BJ (cell line): ENCODE measurements at regions not wholly inside any gene's neighbourhood (a gene's known extent, or its start where the extent isn't known, plus 50 kb on each side); places are given as distances from the start of the nearest gene placed in this dataset.

Experiments used
- CTCF ChIA-PET: fragments of 350-600 bp; formaldehyde crosslinking; extraction: SDS; loops from one replicate; lab custom pipeline; 2021; ENCODE audit warnings: antibody characterized with exemption, inconsistent platforms; lab: Yijun Ruan, JAX
- POLR2A ChIA-PET: fragments of 300-600 bp; sonication (Branson Sonifier 250); formaldehyde crosslinking; extraction: SDS; loops from one replicate; lab custom pipeline; 2021; ENCODE audit warnings: antibody characterized with exemption; lab: Charles Lee
- DNase-seq: peaks from one replicate; pipeline ENCODE4 v3.0.0-alpha.2; 2011; ENCODE audit warnings: low read depth
- H3K27me3 ChIP-seq: 2 replicates; pipeline ENCODE4 v1.6.0; 2011; ENCODE audit warnings: low read length; ENCODE audit not compliant: control insufficient read depth, insufficient read depth
- H3K36me3 ChIP-seq: 2 replicates; pipeline ENCODE4 v1.5.1; 2011; ENCODE audit warnings: low read length; ENCODE audit not compliant: control insufficient read depth, insufficient read depth
- H3K4me3 ChIP-seq: 2 replicates; pipeline ENCODE4 v1.5.1; 2011; ENCODE audit warnings: low read depth, mild to moderate bottlenecking, control low read depth, low read length
- CTCF ChIP-seq: IDR thresholded peaks from 2 replicates; pipeline ENCODE4 v1.5.1; 2011; ENCODE audit warnings: low read depth, mild to moderate bottlenecking, control low read depth, inconsistent platforms, low read length, moderate library complexity; ENCODE audit not compliant: insufficient read depth

GRCh38 chr12:47306130-47306529 lies 226.4 kb upstream of the AMIGO2 start:
- Histone ChIP-seq H3K27me3 (no peaks in the 10 kb centered on the region), H3K36me3 (no peaks in the 10 kb centered on the region), H3K4me3 (no peak overlapping the region)
- CTCF ChIA-PET: interaction anchor here (1.4 to 3.8 kb wide), 2 partner anchors 228 to 273 kb away, joined by 5 to 34 read pairs; no protein-coding TSS in a partner anchor
- no peak for TF ChIP-seq CTCF
- no peak for DNase-seq
- POLR2A ChIA-PET: no interaction called here

GRCh38 chr12:47305464-47305863 lies 225.7 kb upstream of the AMIGO2 start:
- CTCF ChIA-PET: interaction anchor here (3.8 kb wide), 1 partner anchor 273 kb away, joined by 34 read pairs; no protein-coding TSS in a partner anchor
- Histone ChIP-seq H3K27me3 (no peaks in the 10 kb centered on the region), H3K4me3 (no peak overlapping the region), H3K36me3 (no peaks in the 10 kb centered on the region)
- no peak for DNase-seq
- POLR2A ChIA-PET: no interaction called here
- TF ChIP-seq CTCF: no peak

GRCh38 chr12:47303995-47304560 lies 224.3 kb upstream of the AMIGO2 start:
- POLR2A ChIA-PET: no interaction called here
- DNase-seq: no peak
- CTCF ChIA-PET: no interaction called here

GRCh38 chr12:47303207-47303606 lies 223.4 kb upstream of the AMIGO2 start:
- H3K27me3 ChIP-seq: no peaks in the 10 kb centered on the region
- CTCF ChIA-PET: interaction anchor here (1.1 to 2.3 kb wide), 2 partner anchors 15 to 271 kb away, joined by 3 to 6 read pairs; no protein-coding TSS in a partner anchor
- no peak for TF ChIP-seq CTCF
- no peak for DNase-seq
- no peak overlapping the region for H3K4me3 ChIP-seq
- POLR2A ChIA-PET: no interaction called here
- no peaks in the 10 kb centered on the region for H3K36me3 ChIP-seq

More at GRCh38 chr12:47303995-47304560, 224.3 kb upstream of the AMIGO2 start:
- TF ChIP-seq CTCF: no peak
- Histone ChIP-seq H3K27me3 (no peaks in the 10 kb centered on the region), H3K4me3 (no peak overlapping the region), H3K36me3 (no peaks in the 10 kb centered on the region)

GRCh38 chr12:47302111-47302671 lies 222.4 kb upstream of the AMIGO2 start:
- Histone ChIP-seq H3K4me3 (no peak overlapping the region), H3K36me3 (no peaks in the 10 kb centered on the region), H3K27me3 (no peaks in the 10 kb centered on the region)
- DNase-seq: no peak
- ChIA-PET CTCF (interaction anchor here (1.1 to 2.3 kb wide), 3 partner anchors 16 to 270 kb away, joined by 3 to 6 read pairs (median 4); partner anchors contain the start of genes AMIGO2 and PCED1B), POLR2A (no interaction called here)
- no peak for TF ChIP-seq CTCF
